Stromal cell of bone marrow (primary cell): ENCODE measurements at regions not wholly inside any gene's neighbourhood (a gene's known extent, or its start where the extent isn't known, plus 50 kb on each side); places are given as distances from the start of the nearest gene placed in this dataset.
"Not testable (repeated sequence)": the region's sequence is repeated elsewhere in the genome, so short reads cannot be mapped to it uniquely, and the experiment has no call there.

Source experiments
- DNase-seq: peaks from one replicate; pipeline ENCODE4 v3.0.0-alpha.2; 2012; ENCODE audit warnings: low read depth

DNA sequence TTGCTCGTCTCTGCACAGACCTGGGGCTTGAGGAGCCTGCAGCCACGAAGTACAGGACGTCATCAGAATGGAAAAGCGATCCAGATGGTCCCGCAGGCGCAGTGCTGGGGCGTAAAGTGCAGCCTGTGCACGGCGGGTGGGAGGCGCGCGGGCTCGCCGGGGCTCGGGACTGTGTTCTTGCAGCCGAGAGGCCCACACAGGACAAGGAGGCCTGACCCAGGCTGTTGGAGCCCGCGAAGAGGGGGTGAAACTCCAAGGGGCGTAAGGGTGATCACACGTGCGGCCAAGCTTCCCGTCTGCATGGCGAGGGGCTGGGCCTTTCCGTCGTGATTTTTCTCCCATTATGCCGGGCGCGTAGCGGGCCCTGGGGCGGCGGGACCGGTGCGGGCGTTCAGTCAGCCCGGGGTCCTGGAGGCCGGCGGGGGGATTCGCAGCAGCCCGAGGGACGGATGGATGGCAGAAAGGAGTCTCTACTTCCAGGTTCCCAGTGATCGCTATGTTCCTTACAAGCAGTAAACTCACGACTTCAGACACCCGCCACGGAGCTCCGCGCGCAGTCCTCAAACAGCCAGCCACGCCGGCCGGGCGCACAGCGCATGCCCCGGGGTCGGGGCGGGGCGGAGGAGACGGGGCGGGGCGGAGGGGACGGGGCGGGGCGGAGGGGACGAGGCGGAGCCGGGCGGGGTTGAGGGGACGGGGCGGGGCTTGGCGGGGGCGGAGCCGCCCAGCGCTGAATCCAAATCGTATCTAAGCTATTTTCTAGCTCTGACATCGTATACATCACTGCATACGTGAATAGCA, 141.0 kb upstream of the KCNJ18 start:
- peak; percentile 69 for DNase-seq

- DNase-seq, result not testable (repeated sequence)
Measured at GRCh38 chr17:21558921-21559320, 133.4 kb upstream of the KCNJ18 start.

GRCh38 chr17:21564262-21564661, 128.1 kb upstream of the KCNJ18 start:
- no peak for DNase-seq

DNA sequence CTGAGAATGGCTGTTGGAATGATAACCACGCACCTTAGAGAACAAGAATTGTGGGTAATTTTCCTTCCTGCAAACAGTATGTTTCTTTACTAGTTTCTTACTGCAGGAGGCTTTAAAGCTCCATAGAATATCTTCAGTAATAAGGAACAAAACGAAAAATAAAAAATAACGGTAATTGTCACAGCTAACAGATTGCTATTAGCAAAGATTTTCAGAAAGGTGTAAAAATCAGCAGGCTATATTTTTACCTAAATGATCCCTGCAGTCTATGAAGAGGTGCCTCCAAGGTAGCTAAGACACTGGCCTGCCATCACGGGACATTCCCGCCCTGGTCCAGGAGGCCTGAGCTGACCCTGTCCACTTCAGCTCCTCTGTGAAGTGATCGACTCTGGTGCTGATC, 127.6 kb upstream of the KCNJ18 start:
- DNase-seq, result not testable (repeated sequence)

GRCh38 chr17:21570427-21570826, 121.9 kb upstream of the KCNJ18 start:
- DNase-seq, result not testable (repeated sequence)

DNA sequence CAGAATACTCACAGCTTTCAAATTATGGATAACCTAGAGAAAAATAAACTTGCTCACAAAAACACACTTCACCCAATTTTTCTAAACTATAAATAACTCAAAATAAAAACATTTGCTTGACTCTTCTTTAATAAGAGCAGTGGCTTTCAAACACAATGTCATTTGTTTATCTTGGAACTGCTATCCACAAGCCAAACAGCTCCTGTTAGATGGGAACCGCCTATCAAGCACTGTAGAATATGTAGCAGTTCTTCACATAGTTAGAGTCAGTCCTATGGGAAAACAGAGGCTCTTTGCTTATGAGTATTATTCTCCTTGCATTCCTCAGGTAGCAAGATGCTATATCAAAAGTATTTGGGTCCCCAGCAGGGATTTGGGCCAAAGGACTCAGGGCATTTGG, 120.2 kb upstream of the KCNJ18 start:
- DNase-seq, result not testable (repeated sequence)

DNA sequence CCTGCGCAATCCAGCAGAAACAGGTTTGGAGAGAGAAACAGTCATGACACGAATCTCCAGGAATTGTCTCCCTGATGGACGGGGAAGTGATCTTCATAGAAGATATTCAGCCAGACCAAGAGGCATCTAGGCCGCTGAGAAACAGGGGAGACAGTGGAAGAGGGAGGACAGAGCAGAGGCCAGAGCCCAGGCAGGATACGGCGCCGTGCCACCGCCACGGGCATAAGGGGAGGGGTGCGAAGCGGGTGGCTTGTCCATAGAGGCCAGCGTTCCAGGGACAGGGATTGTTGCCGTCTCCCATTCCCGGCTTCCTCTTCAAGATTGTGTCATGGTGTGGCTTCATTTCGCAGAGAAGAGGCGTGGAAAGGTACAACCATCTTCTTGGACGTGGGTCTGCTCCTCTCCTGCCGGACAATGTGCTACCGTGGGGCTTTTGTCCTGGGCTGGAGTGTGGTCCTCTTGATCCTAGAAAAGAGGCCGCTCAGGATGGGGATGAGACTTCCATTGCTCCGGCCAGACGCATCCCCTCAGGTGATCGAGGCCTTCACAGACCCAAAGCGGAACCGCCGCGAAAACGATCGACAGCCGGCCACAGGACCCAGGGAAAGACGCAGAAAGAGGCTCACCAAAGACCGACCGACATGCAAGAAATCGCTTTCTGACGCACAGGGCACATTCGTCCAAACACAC, 118.9 kb upstream of the KCNJ18 start:
- DNase-seq, result not testable (repeated sequence)

- DNase-seq, result peak; percentile 43
Measured at GRCh38 chr17:21573961-21574610, 118.2 kb upstream of the KCNJ18 start.

DNA sequence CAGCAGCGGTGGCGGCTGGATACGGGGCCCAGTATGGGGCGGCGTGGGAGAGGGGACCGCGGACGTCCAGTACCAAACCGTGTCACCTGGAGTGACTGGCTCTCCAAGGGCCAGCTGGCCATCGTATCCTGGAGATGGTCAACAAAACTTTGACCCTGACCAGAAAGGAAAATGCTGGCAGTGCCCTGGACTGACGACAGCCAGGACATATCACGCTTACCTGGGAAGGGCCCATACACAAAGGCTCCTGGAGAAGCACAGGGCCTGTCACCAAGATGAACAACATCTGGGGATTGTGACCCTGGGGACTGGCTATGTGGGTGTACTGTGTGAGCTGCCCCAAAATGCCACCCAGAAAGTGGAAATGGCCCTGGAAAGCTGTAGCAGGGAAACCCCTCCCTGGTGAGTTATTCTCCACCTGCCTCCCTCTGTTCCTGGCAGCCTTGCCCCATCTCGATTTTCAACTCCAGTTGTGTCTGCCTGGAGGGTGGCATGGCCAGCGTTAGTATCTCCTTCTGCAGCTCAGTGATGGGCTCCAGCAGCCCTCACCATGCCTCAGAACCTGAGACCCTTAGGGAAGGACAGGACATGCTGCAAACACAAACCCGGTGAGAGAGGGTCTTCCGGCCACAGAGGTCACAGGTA, 117.6 kb upstream of the KCNJ18 start:
- DNase-seq, result not testable (repeated sequence)

DNA sequence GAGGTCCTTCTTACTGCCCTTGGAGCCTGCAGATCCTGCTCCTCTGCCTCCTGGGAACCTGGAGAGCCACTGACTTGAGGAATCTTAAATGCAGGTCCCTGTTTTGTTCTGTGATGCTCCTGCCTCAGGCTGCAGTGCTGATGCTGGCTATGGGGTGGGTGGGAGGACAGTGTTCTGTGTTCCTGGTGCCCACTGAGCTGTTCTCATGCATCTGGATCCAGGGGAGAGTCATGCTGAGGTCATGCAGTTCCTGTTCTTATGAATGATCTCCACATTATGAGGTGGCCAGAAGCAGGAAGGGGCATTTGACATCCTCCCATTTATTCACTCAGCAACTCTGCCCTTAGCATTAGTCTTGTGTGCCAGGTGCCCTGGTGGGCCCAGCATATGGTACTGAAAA, 113.5 kb upstream of the KCNJ18 start:
- DNase-seq, result not testable (repeated sequence)

DNA sequence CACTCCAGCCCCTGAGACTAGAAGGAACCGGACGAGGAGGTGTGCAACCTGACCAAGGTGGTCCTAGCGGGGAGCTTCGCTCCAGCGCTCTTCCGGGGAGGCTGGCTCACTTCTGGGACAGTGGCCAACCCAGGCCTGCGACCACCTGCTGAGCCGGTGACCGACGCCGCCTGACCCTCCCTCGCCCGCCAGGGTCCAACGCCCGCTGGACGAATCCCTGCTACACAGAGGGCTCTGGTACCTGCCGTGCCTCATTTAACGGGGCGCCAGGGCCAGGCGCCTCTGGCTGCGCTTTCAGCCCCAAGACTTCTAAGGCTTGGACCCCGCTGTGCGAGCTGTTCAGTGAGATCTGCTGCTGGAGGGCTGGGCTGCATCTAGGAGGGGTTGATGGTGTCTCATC, 99.5 kb upstream of the KCNJ18 start:
- no peak for DNase-seq

DNA sequence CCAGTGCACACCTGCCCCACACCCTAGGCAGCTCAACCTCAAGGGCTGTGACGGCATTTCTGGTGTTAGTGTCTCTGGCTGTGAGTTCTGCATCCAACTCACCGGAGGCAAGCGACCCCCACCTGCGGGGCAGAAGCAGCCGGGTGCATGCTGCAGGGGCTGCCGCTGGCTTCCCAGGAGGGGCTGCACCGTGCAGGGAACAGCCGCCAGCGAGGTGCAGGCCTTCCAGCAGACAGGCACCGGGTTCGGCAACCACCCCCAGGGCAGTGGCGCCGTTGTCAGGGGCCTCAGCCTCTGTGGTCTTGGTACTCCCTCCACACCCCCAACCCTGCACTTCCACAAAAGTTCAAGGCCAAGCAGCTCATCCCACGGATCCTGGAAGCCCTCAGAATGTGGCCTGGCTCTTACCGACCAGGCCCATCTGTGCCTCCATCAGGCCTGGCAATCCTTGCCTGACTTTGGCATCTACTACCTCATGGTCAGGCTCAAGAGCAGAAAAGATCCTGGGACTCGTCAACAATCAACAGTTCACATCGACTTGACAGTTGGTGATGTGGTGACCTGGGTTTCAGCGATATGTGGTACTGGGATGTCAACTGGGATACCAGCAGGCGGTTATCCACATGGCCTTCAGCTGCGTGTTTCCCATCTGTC, 98.7 kb upstream of the KCNJ18 start:
- DNase-seq, result not testable (repeated sequence)

DNA sequence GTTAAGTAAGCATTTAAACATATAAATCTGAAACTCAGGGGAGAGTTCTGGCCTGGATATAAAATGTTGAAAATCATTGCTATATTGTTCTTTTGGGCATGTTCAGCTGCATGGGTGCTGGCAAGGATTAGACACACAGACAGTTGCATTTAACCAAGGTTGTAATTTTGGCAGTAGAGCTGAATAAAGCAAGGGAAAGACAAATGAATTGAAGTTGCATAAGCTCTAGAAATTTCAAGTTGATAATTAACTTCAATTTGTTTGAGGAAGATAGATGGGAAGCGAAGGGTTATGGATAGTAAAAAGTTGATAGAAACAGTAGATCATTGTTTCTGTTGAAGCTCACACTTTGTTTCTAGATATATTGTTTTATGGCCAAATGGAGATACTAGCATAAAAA, 97.2 kb upstream of the KCNJ18 start:
- DNase-seq, result no peak

DNA sequence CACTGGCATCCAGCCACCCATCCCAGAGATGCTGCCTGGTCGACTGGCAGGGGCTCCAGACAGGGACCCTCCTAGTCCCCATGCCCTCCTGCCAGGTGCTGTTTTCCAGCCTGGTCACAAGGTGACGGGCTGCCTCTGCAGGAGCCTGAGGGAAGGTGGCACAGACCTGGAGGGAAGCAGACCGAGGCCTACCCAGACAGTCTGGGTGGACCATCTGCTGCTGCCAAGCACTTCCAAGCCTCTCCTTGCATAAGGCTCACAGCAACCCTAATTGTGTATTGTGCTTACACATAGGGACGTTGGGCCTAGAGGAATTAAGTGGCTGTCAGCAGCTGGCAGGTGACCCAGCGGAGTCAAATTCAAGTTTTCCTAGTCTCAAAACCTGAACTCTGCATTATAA, 90.1 kb upstream of the KCNJ18 start:
- no peak for DNase-seq

DNA sequence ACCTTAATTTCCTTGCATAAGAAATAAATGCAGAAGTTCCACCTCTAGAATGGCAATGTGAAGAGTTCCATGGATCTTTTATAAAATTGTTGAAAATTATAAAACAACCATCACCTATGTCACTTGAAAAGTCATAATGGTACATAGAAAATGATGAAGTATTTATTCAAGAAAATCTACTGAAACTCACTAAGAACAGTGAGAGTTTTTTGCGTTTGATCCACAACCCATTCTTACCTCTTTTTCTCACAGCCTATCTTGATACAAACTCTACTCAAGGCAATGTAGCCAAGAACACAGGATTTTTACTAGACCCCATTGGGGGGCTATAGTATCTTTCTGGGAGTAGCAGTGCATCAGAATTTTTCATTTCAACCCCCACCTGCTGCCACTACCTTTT, 89.0 kb upstream of the KCNJ18 start:
- DNase-seq, result not testable (repeated sequence)

GRCh38 chr17:21611443-21611842, 80.9 kb upstream of the KCNJ18 start:
- DNase-seq, result not testable (repeated sequence)

GRCh38 chr17:21612123-21613070, 79.9 kb upstream of the KCNJ18 start:
- DNase-seq, result not testable (repeated sequence)

DNA sequence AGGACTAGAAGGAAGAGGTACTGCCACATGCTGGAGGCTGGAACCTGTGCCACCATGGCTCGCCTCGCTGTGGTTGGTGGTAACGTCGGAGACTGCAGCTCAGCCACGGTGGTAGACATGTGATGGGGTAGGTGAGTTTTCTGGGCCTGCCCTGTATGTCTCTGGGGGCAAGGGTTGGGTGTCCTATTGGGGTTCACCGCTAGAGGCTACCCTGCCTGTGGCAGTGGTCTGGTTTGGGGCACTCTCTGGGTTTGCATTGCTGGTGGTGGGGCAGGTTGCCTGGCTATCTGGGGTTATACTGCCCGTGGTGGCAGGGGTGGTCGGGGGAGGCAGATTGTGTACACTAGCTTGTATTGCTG, 79.3 kb upstream of the KCNJ18 start:
- DNase-seq, result no peak

DNA sequence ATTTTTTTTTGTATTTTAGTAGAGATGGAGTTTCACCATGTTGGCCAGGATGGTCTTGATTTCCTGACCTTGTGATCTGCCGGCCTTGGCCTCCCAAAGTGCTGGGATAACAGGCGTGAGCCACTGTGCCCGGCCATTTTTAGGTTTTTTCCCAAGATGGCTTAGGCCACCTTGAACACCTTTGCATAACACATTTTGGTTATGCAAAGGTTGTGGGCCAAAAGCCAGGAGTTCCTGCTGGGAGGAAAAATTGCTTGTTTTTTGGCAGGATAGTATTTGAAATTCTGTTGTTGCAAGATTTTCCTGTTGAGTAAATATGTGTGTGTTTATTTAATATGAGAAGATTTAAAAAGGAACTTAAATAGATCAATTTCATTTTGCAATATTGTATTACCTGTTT, 65.3 kb upstream of the KCNJ18 start:
- not testable (repeated sequence) for DNase-seq
